Fibroblast of lung (primary cell): ENCODE measurements at regions not wholly inside any gene's neighbourhood (a gene's known extent, or its start where the extent isn't known, plus 50 kb on each side); places are given as distances from the start of the nearest gene placed in this dataset.

ENCODE experiments used
- DNase-seq, 2 donors: peaks; one replicate each; pipeline versions ENCODE4 v3.0.0 to v3.0.0-alpha.2; 2010; ENCODE audit warnings: low read depth in 2 of 2
- H2AFZ ChIP-seq: 2 replicates; pipeline ENCODE4 v1.5.1; 2012; ENCODE audit warnings: low read length, control low read depth, inconsistent platforms
- H3K27ac ChIP-seq: 2 replicates; pipeline ENCODE4 v1.5.1; 2011; ENCODE audit warnings: low read length, control low read depth; ENCODE audit not compliant: insufficient read depth
- H3K27me3 ChIP-seq: 2 replicates; pipeline ENCODE4 v1.5.1; 2011; ENCODE audit warnings: mild to moderate bottlenecking, low read length; ENCODE audit not compliant: control insufficient read depth, insufficient read depth
- H3K36me3 ChIP-seq: 2 replicates; pipeline ENCODE4 v1.5.1; 2011; ENCODE audit warnings: low read length; ENCODE audit not compliant: control insufficient read depth, insufficient read depth
- H3K4me1 ChIP-seq: 2 replicates; pipeline ENCODE4 v1.5.1; 2011; ENCODE audit warnings: low read length; ENCODE audit not compliant: control insufficient read depth, insufficient read depth; ENCODE audit errors: extremely low read depth
- H3K4me2 ChIP-seq: 2 replicates; pipeline ENCODE4 v1.5.1; 2011; ENCODE audit warnings: low read length, control low read depth; ENCODE audit not compliant: insufficient read depth; ENCODE audit errors: extremely low read depth
- H3K4me3 ChIP-seq, 4 experiments: fragments of 200-600 bp in 1 of 4; sonication (generic) in 1 of 4; replicated peaks in 1 of 4; 2 replicates each; pipeline ENCODE4 v1.5.1; 2011 to 2016; ENCODE audit warnings: low read length in 4 of 4, low read depth in 3 of 4, mild to moderate bottlenecking in 3 of 4, control low read depth in 2 of 4, inconsistent platforms in 1 of 4, mixed read lengths in 1 of 4; ENCODE audit not compliant: insufficient read depth in 1 of 4; ENCODE audit errors: control extremely low read depth in 1 of 4
- H3K79me2 ChIP-seq: 2 replicates; pipeline ENCODE4 v1.5.1; 2012; ENCODE audit warnings: mild to moderate bottlenecking, low read length, inconsistent platforms; ENCODE audit not compliant: control insufficient read depth, insufficient read depth
- H3K9ac ChIP-seq: 2 replicates; pipeline ENCODE4 v1.5.1; 2011; ENCODE audit warnings: mild to moderate bottlenecking, low read length, control low read depth; ENCODE audit not compliant: insufficient read depth
- H3K9me3 ChIP-seq: 2 replicates; pipeline ENCODE4 v1.5.1; 2012; ENCODE audit warnings: low read depth, low read length; ENCODE audit not compliant: control insufficient read depth, insufficient read depth
- H4K20me1 ChIP-seq: 2 replicates; pipeline ENCODE4 v1.5.1; 2011; ENCODE audit warnings: low read length; ENCODE audit not compliant: control insufficient read depth, insufficient read depth; ENCODE audit errors: extremely low read depth
- CTCF ChIP-seq, 2 donors: IDR thresholded peaks in 1 of 2; conservative IDR thresholded peaks in 1 of 2; 1 replicate in 1 of 2; 2 replicates in 1 of 2; pipeline ENCODE4 v1.5.1; 2011 to 2012; ENCODE audit warnings: low read length in 2 of 2, control low read depth in 1 of 2, inconsistent platforms in 1 of 2, low read depth in 1 of 2, mild to moderate bottlenecking in 1 of 2
- EZH2 ChIP-seq: IDR thresholded peaks from 2 replicates; pipeline ENCODE4 v1.5.1; 2012; ENCODE audit warnings: low read length, control low read depth, mild to moderate bottlenecking; ENCODE audit errors: missing control alignments

- H3K4me1 ChIP-seq, result no peaks in the 10 kb centered on the region
- TF ChIP-seq EZH2 (no peak), CTCF (conservative IDR thresholded peaks at IDR 0.05 in 1 of 2, IDR thresholded peaks at IDR 0.05 in 1 of 2; ENCODE audit: low read depth in 1 of 2, low read length in 2 of 2) (no peak)
- no peak overlapping the region for H3K27ac ChIP-seq
- no peaks in the 10 kb centered on the region for H3K27me3 ChIP-seq
- no peaks in the 10 kb centered on the region for H3K79me2 ChIP-seq
- H2AFZ ChIP-seq, result no peak overlapping the region
- no peak overlapping the region for H3K4me3 ChIP-seq
- H4K20me1 ChIP-seq, result no peaks in the 10 kb centered on the region
- no peak overlapping the region for H3K4me2 ChIP-seq
- no peak for DNase-seq
- no peak overlapping the region for H3K9ac ChIP-seq
- no peaks in the 10 kb centered on the region for H3K9me3 ChIP-seq
- no peaks in the 10 kb centered on the region for H3K36me3 ChIP-seq
Observed at GRCh38 chr6:67190733-67191132, 1444.3 kb upstream of the ADGRB3 start.

GRCh38 chr6:67184405-67184804, 1450.7 kb upstream of the ADGRB3 start:
- Histone ChIP-seq H3K4me3 (no peak overlapping the region), H3K4me1 (no peaks in the 10 kb centered on the region), H3K27ac (no peak overlapping the region), H3K27me3 (no peaks in the 10 kb centered on the region), H3K9ac (no peak overlapping the region), H3K4me2 (no peak overlapping the region), H3K79me2 (no peaks in the 10 kb centered on the region), H3K9me3 (no peaks in the 10 kb centered on the region), H3K36me3 (no peaks in the 10 kb centered on the region), H4K20me1 (no peaks in the 10 kb centered on the region), H2AFZ (no peak overlapping the region)
- peak in 1 of 2 donors; percentile 0 for DNase-seq
- TF ChIP-seq EZH2 (no peak), CTCF (conservative IDR thresholded peaks at IDR 0.05 in 1 of 2, IDR thresholded peaks at IDR 0.05 in 1 of 2; ENCODE audit: low read depth in 1 of 2, low read length in 2 of 2) (no peak)

GRCh38 chr6:67175101-67175500, 1460.0 kb upstream of the ADGRB3 start:
- Histone ChIP-seq H2AFZ (no peak overlapping the region), H3K4me2 (no peak overlapping the region), H4K20me1 (no peaks in the 10 kb centered on the region), H3K79me2 (no peaks in the 10 kb centered on the region), H3K27ac (no peak overlapping the region), H3K4me1 (no peaks in the 10 kb centered on the region), H3K4me3 (no peak overlapping the region), H3K9ac (no peak overlapping the region), H3K27me3 (no peaks in the 10 kb centered on the region), H3K9me3 (no peaks in the 10 kb centered on the region), H3K36me3 (no peaks in the 10 kb centered on the region)
- no peak for DNase-seq
- TF ChIP-seq CTCF (conservative IDR thresholded peaks at IDR 0.05 in 1 of 2, IDR thresholded peaks at IDR 0.05 in 1 of 2; ENCODE audit: low read depth in 1 of 2, low read length in 2 of 2) (no peak), EZH2 (no peak)
